ENCODE measurements at regions not wholly inside any gene's neighbourhood (a gene's known extent, or its start where the extent isn't known, plus 50 kb on each side); places are given as distances from the start of the nearest gene placed in this dataset.
A peak's percentile ranks its signal among the peaks of the same experiment; 100 is the strongest.
"Not testable (repeated sequence)": the region's sequence is repeated elsewhere in the genome, so short reads cannot be mapped to it uniquely, and the experiment has no call there.

DNA sequence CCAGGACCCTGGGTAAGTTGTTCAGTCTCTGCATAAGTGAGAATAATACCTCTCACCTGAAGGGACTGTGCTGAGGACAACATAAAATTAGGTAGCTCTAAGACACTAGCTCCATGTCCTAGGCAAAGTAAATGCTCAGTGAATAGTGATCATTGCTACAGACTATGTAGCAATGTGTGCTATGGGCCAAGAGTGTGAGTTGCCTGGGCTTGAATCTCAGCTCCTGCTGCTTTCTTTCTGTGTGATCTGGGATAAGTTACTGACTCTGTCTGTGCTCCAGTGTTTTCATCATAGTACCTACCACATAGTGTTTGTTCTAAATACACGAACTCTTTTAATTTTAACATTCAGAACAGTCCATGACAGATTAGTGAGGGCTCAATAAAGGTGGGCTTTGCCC lies 81.1 kb upstream of the MFGE8 start:
- H3K4me3 ChIP-seq: no peak overlapping the region
- no peak overlapping the region for H3K27ac ChIP-seq
- TF ChIP-seq CTCF (IDR thresholded peaks at IDR 0.05): no peak
- DNase-seq (ENCODE audit: low spot score): no peak

DNA sequence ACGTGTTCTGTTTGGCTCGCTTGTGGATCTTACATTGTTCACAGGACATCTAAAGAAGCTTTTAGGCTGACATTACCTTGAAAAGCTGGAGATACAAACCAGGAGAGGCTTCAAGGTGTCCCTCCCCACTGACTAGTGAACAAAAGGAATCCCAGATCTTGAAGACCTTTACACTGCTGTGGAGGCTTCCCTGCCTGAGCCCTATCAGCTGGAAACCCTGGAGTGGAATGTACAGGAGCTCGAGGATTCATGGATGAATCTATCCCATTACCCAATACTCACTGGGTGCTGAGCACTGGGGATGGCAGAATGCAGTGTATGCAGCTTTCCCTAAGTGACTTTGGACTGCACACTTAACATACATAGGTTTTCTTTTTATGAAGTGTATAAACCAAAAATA lies 82.3 kb upstream of the MFGE8 start:
- no peak for DNase-seq (ENCODE audit: low spot score)
- TF ChIP-seq CTCF (IDR thresholded peaks at IDR 0.05): no peak

DNA sequence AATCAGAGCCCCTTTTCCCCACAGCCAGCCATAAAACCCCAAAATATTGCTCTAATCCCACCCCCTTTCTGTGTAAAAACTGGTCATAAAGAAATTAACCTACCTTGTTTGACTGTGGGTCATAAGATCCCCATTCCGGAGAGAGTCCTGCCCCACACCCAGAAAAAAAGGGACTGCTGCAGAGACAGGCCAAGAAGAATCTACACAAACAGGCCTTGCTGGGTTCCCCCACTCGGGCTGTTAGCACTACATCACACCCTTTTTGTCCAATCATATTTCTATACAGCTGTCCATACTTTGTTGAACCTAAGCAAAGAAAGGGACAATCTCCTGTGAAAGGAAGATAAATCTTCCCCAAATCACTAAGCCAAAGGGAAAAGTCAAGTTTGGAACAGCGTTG lies 84.4 kb upstream of the MFGE8 start:
- no peak for TF ChIP-seq CTCF (IDR thresholded peaks at IDR 0.05)
- DNase-seq (ENCODE audit: low spot score): no peak

More for the DNA sequence above, 82.3 kb upstream of the MFGE8 start:
- Histone ChIP-seq H3K27ac (no peak overlapping the region), H3K4me3 (no peak overlapping the region)

GRCh38 chr15:88998980-88999713 lies 86.0 kb upstream of the MFGE8 start:
- no peak for DNase-seq (ENCODE audit: low spot score)
- TF ChIP-seq CTCF (IDR thresholded peaks at IDR 0.05): no peak
- H3K27ac ChIP-seq: no peak overlapping the region
- no peak overlapping the region for H3K4me3 ChIP-seq

More for the DNA sequence above, 84.4 kb upstream of the MFGE8 start:
- H3K27ac ChIP-seq: no peak overlapping the region
- no peak overlapping the region for H3K4me3 ChIP-seq

DNA sequence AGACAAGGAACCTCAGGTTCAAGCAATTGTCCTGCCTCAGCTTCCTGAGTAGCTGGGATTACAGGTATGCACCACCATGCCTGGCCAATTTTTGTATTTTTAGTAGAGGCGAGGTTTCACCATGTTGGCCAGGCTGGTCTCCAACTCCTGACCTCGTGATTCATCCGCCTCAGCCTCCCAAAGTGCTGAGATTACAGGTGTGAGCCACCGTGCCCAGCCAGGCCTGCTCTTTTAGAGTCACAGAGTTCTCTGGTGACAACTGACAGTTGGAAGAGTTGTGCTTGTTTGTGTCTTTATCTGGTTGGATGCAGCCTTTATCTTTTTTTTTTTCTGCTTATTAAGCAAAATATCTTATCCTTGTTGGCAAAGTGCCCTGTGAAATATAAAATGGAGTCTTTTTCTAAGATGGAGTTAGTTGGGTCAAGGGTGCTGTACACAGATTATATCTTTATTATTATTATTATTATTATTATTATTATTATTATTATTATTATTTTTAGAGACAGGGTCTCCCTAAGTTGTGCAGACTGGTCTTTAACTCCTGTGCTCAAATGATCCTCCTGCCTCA lies 86.5 kb upstream of the ABHD2 start:
- H3K27ac ChIP-seq; DNase-seq (ENCODE audit: low spot score); H3K4me3 ChIP-seq: not testable (repeated sequence)

GRCh38 chr15:89002281-89002761 lies 85.9 kb upstream of the ABHD2 start:
- no peak for TF ChIP-seq CTCF (IDR thresholded peaks at IDR 0.05)
- peak overlapping the region in 1 of 2 donors; percentile 76 for H3K27ac ChIP-seq
- no peak overlapping the region for H3K4me3 ChIP-seq
- no peak for DNase-seq (ENCODE audit: low spot score)

- Histone ChIP-seq H3K27ac (peak overlapping the region in 1 of 2 donors; percentile 76), H3K4me3 (no peak overlapping the region)
- TF ChIP-seq CTCF (IDR thresholded peaks at IDR 0.05): no peak
- DNase-seq (ENCODE audit: low spot score): no peak
These were observed 85.4 kb upstream of the ABHD2 start for GRCh38 chr15:89002830-89003229.
